ENCODE measurements at regions not wholly inside any gene's neighbourhood (a gene's known extent, or its start where the extent isn't known, plus 50 kb on each side); places are given as distances from the start of the nearest gene placed in this dataset.
"Not testable (repeated sequence)": the region's sequence is repeated elsewhere in the genome, so short reads cannot be mapped to it uniquely, and the experiment has no call there.

DNA sequence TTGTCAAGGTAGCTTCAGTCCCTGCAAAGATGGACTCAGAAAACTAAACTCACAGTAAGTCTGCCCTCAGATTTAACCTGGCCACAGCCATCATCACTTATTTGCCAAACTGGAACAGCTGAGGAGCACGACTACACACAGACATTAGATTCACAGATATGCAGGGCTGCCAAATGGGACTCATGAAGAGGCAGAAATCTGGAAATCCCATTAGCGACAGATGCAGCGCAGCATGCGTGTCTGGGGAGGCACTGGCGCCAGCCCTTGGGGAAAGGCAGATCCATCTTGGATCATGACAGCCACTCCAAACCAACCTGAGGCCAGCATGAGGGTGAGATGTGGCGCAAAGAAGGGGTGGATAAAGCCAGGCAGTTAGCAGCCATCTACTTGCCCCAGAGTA, 160.7 kb upstream of the TSC22D2 start:
- DNase-seq (ENCODE audit: low read depth) = no peak

DNA sequence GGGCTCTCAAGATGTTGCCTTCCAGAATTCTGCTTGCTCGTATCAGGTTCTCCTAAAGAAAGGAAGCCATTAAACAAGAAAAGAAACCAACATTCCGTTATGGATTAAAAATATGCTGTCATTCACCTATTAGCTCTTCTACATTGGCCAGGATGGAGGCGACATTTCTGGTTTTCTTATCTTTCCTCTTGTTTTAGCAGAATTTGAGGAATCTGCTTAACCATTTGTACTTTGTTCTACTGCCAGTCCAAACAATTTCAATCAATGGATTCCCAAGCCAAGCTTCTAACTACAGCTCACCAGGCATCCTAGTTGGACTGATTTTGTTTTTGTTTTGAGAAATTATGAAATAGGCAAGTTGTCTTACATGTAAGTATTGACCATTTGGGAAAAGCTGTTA, 164.6 kb upstream of the TSC22D2 start:
- DNase-seq (ENCODE audit: low read depth) = no peak

DNA sequence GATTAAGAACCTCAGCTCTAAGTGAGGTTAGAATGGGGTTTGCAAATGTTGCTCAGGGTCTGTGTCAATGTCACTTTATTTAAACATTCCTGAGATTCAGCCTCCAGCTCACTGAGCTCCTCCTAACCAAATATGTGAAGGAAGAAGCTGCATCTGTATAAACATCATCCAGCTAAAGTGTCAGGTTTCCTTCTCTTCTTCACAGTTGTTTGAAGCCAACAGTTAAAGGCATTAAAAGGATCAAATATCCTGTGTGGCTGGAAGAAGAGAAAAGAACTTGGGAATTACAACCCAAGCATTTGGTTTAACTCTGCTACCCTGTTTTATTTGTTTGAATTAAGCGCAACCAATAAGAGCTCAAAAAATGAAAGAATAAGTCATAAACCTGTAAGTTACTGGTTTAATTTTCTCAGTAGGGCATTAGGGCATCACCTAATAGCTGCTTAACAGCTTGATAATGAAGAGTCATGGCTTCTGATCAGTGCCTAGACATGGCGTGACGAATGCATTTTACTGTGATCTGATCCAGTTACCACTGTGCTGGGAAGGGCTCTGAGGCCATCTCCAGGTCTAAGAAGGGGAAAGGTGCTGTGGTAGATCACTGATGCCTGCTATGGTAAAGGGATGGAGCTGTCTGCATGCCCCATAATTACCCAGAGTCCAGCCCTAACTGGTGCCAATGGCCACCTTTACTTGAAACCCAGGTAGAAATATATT, 165.7 kb upstream of the TSC22D2 start:
- no peak for DNase-seq (ENCODE audit: low read depth)

DNA sequence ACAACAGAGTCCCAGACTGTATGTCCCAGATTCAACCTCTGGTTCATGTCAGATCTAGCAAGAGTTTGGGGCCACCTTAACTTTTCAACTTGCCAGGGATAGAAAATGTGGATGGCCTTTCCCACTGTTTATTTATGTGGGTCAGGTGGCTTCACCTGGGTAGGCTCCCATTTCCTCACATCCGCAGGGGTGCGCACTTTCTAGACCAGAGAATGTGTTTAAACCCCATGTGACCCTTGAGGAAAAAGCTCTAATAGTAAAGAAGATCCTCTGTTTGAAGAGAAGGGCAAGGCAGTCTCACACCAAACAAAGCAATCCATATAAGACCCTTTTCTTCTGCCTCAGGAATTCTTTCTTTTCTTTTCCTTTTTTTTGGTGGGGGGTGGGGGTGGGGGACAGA, 167.2 kb upstream of the TSC22D2 start:
- DNase-seq (ENCODE audit: low read depth) = no peak

DNA sequence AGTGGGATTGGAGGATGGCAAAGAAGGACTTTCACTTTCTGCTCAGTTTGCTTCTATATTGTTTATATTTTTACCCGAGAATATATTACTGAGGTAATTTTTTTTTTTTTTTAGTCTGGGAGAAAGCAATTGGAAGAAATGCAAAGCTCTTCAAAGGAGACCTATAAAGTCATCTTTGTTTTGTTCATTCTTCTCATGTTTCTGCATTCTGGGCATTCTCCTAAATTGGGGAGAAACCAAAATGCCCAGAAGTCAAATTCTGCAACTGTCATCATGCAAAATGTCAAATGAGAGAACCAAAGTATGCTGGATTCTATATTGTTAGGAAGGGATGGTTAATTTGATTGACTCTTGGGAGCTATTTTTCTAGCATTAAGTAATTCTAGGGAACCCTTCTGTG, 168.3 kb upstream of the TSC22D2 start:
- DNase-seq (ENCODE audit: low read depth) = no peak

DNA sequence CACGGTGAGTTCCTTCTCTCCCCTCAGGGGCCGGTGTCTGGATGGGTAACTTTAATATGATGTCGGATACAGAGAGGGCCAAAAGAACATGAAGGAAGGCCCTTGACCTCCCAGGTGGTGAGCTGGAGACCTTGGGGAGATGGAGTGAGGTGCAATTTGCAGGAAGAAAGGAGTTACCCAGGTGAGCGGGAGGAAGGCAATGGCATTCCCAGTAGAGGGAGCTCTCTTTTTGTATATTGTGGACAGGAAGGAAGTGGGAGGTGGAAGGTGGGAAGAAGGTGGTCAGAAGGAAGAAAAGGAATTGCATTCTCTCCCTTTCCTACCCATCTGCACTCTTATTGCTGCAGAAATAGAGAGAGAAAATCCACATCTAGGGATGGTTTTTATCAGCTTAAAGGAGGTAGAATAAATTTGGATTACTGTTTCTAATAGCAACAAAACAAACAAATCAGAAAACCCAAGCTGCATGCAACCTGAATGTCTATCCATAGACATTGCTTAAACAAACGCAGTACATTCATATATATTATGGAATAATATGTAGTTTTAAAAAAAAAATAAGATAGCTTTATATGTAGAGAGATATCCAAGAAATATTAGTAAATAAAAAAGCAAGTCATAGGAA, 169.0 kb upstream of the TSC22D2 start:
- DNase-seq (ENCODE audit: low read depth) = no peak

DNA sequence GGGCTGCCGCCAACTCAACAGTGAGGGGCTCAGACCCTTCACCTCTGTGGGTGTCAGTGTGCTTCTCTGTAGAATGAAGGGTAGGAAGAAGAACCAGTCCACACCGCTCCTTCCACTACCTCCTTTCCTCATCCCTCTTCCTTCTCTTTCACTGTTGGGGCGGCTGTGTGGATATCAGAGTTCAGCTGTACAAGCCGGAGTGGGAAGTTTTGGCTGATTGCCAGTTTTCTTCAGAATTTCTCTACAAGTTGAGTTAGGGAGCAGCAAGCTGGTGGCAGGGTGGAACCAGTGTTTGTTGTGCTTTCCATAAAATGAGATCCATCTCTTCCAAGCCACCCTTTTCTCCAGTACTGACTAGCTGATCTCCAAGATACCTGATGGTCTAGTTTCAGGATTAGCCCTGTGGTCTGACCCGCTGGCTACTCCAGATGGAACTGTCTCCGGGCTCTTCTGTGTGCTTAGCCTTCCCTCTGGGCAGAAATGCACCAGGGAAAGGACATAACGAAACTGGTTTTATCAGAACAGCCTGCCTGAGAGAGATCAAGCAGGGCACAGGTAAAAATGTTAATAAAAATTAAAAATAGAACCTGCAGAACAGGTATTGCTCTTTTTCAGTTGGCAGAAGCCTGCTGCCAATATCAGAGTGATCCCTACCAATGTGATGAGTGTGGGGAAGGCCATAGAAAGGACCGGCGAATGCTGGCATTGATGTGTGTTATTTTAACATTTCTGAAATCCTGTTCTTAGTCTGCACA, 169.9 kb upstream of the TSC22D2 start:
- DNase-seq (ENCODE audit: low read depth) = no peak

DNA sequence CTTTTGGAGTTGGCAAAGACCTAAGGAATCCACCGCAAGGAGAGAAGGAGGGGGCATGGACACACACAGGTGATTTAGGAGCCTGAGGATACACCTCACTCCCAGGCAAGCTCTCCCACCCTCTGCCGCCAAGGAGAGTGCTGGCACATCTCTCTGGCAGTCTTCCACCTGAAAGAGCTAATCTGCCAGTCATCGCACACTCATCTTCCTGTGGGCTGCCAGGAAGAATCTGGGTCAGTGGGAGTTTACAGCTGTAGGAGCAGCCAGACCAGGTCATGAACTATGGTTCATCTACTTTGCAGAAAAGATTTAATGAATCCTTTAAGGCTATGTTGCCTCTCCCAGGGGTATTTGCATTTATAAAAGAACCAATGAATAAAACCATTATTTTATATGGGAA, 170.6 kb upstream of the TSC22D2 start:
- no peak for DNase-seq (ENCODE audit: low read depth)

DNA sequence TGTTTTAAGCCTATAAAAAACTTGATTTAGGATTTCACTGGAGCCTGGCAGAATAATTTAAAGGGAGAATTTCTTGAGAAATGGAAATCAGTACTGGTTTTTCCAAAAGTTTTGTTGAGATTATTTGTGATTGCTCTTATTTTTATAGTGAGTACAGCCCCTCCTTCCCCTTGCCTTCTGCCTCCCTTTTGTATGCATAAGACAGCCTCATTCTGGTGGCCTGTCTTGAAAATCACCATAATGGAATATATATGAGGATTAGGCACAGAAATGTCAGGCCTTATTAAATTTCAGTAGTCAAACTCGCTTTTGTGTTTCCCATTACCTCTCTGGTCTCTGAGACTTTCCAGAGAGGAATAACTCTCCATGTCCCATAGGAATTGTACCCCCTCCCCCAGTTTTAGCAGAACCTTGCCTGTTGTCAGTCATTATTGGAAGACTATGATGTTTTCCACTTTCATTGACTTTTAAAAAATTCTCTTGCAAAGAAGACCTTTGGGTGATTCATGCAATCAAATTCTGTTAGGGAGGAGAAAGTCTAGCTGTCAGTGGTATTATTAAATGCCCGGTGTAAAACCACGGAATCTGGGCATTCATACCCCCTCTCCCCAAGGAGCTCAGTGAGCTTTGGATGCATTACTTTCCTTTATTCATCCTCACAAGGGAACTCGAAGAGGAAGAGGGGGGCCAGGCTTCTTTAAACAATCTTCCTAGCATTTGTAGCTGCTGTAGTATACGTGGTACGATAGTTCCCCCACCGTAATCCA, 171.6 kb upstream of the TSC22D2 start:
- DNase-seq (ENCODE audit: low read depth) = no peak

DNA sequence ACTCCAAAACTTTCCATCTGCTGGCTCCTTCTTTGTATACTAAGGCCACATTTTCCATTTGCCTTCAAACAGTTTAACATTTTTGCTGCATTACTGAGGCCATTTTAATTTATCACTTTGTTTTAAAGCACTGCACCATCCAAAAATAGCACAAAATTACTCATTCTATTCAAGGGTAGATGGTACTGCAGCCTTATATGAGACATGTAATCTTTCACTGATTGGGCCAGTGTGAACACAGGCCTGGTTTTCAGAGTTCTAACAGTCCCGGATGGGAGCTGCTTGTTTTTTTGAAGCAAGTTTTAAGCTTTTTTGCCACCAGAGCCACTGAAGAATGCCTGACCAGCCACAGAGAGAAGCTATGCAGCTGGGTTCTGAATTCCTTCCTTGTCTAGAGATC, 172.3 kb upstream of the TSC22D2 start:
- DNase-seq (ENCODE audit: low read depth) = no peak

DNA sequence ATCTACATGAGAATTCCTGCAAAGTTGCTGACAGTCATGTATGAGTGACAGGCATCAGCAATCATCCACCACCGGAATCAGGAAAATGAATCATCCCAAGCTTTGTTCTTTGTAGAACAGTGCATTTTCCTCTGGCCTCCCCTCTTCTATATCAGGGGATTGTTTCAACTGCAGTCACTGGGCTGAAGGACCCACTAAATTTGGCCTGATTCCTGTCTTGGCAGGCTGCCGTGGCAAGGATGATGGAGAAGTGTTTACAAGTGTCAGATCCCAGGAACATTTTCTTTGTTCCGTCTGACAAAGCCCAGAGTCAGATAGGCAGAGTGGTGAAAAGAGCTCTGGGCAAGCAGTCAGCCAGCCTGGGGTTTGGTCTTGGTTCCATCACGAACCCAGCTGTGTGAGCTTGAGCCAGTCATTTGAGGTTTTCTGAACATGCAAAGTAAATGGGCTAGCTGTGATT, 175.1 kb upstream of the TSC22D2 start:
- DNase-seq (ENCODE audit: low read depth) = no peak

DNA sequence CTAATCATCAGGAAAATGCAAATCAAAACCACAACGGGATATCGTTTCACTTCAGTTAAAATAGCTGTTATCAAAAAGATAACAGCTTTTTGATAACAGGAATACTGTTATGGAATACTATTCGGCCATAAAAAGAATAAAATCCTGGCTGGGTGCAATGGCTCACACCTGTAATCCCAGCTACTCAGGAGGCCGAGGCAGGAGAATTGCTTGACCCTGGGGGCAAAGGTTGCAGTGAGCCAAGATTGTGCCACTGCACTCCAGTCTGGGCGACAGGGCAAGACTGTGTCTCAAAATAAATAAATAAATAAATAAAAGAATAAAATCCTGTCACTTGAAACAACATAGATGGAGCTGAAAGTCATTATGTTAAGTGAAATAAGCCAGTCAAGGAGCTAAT, 178.1 kb upstream of the TSC22D2 start:
- no peak for DNase-seq (ENCODE audit: low read depth)

DNA sequence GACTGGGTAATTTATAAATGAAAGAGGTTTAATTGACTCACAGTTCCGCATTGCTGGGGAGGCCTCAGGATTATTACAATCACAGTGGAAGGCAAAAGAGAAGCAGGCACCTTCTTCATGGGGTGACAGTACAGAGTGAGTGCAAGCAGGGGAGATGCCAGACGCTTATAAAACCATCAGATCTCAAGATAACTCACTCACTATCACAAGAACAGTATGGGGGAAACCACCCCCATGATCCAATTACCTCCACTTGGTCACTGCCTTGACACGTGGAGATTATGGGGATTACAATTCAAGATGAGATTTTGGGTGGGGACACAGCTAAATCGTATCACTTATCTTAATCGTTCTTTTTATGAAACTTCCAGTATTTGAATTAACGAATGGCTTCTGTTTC, 179.5 kb upstream of the TSC22D2 start:
- not testable (repeated sequence) for DNase-seq (ENCODE audit: low read depth)

DNA sequence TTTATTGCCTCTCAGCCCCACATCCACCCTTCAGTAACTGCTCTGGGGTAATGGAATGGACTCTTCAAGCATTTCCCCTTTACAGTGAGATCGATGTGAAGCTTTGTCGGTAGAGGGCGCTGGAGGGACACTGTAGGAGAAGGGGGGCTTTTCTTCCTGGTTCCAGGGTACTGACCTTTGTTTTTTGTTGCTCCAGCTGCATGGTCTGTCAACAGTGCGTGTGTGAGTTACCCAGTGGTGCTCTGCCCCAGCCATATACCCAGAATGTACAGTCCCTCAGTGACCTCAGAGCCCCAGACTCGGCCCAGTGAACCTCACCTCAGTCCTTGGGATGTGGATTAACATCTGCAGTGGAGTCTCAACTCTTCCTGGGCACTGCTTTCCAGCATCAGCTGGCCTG, 180.3 kb upstream of the TSC22D2 start:
- no peak for DNase-seq (ENCODE audit: low read depth)

DNA sequence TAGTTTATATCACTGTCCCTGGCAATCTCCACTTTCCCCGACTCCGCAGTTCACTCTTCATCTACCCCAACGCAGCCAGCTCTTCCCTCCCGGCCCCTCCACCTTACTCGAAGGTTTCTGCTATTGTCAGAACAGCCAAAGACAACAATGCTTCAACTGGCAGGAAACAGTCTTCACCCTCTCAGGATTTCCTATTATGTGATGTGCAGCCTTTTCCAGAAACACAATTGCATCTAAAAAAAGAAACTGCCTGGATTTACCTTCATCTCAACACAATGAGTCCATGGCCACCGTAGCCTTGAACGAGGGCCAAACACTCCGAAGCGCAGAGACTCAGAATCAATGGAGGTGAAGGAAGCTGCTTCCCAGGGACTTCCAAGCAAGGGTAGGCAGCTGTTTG, 182.1 kb upstream of the TSC22D2 start:
- DNase-seq (ENCODE audit: low read depth) = no peak

DNA sequence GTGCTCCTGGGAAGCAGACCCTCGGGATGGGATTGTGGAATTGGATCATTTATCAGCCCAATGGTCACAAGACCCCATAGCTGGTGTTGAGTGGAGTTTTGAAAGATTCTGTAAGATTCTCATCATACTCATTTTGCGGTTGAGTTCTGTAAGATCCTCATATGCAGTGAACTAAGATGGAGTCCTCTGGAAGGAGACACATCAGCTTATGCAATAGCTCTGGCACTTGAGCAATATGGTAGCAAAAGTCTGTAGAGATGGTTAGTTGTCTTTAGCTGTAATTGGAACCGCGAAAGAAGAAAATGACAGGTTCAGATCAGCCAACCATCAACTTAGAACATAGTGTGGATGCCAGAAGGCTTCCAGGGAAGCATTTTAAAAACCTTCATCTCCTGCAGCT, 184.5 kb upstream of the TSC22D2 start:
- DNase-seq (ENCODE audit: low read depth) = no peak

DNA sequence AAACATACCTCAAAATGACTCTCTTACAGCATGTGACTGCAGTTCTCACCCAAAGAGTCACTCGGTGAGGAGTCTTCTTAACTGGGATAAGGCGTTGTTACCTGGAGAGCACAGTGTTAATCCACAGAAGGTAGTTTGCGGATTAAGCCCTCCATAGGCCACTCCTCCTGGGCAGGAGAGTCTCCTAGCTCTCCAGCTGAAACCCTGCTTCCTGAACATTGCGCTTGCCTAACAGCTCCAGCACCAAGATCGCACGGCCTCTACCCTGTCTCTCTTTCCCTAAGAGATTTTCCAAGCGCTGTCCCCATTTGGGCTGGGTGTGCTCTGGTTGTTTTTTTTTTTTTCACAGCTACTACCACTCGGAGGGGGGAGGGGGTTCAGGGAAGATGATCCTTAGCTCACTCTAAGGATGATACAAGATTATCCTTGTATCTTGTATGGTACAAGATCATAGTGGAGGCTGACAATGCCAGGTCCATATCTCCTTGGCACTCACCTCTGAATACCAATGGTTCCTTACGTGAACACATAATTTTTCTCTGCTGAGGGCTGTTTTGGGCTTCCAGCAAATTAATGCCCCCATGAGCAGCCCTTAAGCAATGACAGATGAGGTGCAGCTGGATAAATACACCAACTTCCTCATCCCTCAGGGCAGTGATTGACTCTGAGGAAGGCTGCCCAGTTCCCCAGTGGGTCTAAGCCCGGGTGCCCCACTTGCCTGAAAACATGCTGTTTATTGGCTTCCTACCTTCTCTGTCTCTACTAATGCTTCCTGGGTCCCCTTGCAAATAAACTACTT, 185.2 kb upstream of the TSC22D2 start:
- DNase-seq (ENCODE audit: low read depth) = no peak

DNA sequence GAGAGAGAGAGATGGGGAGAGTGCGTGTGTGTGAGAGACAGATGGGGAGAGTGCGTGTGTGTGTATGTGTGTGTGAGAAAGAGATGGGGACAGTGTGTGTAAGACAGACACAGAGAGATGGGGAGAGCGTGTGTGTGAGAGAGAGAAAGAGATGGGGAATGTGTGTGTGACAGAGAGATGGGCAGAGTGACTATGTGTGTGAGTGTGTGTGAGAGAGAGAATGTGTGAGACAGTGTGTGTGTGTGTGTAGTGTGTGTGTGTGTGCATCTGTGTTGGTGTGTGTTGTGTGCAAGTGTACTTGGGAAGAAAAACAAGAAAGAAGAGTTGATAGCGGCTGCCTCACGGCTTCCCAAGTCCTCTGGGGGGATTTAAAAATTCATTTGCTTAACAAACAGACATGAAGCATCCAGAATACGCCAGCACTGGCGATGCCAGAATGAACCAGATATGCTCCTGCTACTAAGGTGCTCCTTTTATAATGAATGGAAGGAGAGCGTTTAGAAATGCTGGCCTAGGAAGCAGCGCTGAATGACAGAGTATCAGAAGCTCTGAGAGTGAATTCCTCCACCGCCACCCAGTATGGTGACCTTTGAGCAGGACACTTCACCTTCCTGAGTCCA, 186.1 kb upstream of the TSC22D2 start:
- DNase-seq (ENCODE audit: low read depth) = no peak

DNA sequence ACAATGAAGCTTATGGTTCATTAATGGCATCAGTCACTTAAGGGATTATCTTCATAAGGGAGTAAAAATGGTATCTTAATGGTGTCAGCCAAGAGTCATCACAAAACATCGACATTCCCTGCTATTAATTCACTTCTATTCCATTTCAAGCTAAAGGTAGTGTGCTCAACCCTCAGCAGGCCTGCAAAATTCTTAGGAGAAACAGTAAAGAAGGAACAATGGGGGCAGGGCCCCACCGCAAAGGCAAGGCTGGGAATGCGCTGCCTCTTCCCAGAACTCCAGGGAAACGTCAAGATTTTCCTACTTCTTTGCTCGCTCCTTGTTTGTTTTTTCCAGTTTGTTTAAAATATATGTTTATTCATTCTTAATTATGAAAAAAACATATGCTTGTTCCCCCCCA, 187.3 kb upstream of the TSC22D2 start:
- DNase-seq (ENCODE audit: low read depth) = no peak

DNA sequence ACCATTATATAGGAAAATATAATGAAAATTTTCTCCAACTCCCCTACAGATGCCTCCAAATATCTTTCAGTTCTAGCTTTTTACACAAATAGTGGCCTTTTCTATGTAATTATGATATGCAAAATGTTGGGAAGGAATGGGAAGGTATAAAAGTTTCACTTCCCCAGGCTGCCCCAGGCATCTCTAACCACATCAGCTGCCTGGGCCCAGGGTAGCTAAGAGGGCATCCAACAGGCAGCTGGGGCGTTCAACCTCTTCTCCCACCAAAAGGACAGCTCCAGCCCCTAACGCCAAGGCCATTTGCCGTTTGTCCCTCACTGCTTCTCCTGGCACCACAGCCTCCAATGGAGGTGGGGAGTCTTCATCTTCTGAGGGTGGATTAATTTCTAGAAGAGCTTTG, 188.1 kb upstream of the TSC22D2 start:
- DNase-seq (ENCODE audit: low read depth) = no peak

DNA sequence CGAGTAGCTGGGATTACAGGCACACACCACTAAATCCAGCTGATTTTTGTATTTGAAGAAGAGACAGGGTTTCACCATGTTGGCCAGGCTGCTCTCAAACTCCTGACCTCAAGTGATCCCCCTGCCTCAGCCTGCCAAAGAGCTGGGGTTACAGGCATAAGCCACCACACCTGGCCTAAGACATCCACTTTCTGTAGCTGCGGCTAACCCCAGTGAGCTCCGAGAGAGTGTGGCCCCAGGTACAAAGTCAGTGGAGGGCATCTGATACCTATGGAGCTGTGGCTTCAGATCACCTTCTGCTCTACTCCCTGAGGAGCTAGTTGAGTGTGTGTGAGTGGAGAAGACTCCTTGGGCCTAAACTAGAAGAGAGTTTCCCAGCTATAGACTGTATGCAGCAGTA, 189.3 kb upstream of the TSC22D2 start:
- DNase-seq (ENCODE audit: low read depth) = no peak
